ENCODE measurements at regions not wholly inside any gene's neighbourhood (a gene's known extent, or its start where the extent isn't known, plus 50 kb on each side); places are given as distances from the start of the nearest gene placed in this dataset.

GRCh38 chr20:4490045-4490444 is 196.2 kb upstream of the PRNP start:
- TF ChIP-seq CTCF (IDR thresholded peaks at IDR 0.05) (no peak), POLR2A (IDR thresholded peaks at IDR 0.05) (no peak)
